ENCODE measurements at regions not wholly inside any gene's neighbourhood (a gene's known extent, or its start where the extent isn't known, plus 50 kb on each side); places are given as distances from the start of the nearest gene placed in this dataset.
"Not testable (repeated sequence)": the region's sequence is repeated elsewhere in the genome, so short reads cannot be mapped to it uniquely, and the experiment has no call there.

DNA sequence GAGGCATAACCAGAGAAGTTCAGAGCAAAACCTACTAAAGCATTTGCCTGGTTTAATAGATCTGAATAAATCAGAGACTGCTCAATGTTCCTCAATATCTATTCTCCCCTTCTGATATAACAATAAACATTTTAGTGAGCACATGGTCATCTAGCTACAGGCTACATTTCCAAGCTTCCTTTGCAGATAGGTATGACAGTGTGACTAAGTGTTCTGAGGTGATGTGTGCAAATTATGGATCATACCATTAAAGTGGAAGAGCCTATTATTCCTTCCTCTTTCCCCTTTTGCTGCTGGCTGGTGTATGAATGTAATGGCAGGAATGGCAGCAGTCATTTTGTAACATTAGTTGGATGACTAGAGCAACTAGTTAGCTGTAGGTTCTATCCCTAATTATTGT lies 285.8 kb upstream of the RASA1 start:
- no peak for DNase-seq

DNA sequence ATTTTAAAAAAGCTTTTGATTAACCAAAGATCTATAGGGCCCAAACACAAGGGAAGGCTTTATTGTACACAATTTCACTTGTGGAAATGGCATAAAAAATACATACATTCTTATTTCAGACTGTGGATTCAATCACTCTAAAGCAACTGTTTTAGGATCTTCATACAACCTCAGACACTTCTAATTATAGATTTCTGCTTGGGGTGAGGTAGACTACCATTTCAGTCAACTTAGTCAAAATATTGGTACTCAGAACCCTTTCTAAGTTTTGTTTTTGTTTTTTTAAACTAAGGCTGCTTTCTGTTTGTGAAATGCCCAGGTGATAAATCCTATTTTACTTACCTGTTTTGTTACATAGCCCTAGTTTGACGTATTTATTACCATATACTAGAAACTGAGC lies 284.5 kb upstream of the RASA1 start:
- no peak for DNase-seq

DNA sequence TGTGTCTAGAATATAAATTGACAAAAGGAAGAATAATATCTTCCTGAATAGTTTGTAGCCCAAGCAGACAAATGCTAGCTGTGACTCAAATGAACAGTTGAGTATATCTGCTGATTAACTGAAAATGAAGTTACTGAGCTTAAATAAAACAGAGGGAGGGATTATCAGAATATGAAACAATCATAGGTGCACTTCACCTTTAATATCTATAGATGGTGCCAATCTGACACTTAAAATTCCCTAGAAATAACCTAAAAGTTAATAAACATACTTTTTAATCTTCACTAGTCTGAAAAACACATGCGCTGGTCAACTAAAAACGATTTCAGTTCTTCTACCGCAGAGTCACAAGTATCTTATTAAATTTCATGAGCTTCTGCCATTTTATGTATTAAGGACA lies 280.8 kb upstream of the RASA1 start:
- no peak for DNase-seq

DNA sequence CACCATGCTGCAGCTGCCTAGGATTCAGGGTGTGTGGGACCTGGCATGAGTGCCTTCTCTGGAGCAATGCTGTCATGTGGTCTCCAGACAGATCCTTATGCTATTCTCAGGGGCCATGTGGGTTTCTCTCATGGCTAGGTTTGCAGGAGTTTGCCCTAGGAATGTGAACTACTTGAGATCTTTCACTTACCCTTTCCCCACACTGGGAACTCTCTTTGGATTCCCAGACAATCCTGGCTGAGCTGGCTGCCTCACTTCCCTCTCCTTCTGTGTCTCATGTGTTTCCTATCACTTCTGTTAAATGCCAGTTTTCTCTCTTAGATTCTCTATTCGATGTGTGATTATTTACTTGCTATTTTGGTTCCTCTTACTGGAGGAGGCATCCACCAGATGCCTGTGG lies 270.2 kb upstream of the RASA1 start:
- no peak for DNase-seq

DNA sequence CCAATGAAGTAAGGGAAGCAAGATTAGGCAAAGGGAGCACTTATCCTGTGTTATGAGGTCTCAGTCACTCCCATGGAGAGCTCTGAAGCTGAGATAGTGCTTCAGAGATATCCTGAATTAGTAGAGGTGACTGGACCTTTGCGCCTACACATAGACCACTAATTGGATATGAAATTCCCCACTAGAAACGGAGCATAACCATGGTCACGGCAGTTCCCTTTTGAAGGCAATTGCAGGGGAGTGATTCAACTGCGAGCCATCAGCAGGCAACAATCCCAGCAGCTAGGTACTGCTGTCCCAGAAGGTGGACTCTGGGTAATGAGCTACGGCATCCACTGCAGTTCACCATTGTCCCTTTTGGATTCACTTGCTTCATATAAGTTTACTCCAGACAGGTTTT lies 267.7 kb upstream of the RASA1 start:
- no peak for DNase-seq

DNA sequence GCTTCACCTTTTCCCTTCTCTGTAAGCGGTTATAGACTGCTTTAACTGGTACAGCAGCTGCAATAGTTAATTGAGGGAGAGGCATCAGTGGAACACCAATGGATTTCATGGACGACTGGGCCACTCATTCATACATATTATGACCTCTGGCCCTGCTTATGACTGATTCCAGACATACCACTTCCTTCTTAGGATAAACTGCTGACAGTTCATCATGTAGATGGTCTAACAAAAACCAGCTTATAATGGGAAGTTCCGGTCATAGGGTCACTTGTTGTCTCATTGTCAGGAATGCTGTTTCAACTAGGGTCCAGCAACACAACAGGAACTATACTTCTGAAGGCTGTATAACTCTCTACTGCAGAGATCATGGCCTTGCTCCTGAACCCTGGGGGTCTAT lies 265.2 kb upstream of the RASA1 start:
- no peak for DNase-seq

DNA sequence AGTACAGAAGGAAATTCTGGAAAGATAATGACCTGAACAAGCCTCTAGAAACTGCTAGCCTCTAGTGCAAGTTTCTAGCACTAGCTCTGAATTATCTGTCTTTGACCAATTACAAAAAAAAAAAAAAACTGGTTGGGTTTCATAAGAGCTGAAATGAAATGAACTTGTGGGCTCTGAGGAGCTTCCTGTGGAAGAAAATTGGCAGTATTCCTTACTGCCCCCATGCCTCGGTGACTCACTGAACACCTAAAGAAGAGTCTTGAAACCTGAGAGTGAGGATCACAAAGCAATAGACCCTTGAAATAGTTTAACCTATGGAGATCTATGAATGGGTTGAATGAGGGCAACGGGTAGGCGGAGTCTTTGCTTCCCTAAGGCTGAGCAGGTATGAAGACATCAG lies 263.6 kb upstream of the RASA1 start:
- no peak for DNase-seq

DNA sequence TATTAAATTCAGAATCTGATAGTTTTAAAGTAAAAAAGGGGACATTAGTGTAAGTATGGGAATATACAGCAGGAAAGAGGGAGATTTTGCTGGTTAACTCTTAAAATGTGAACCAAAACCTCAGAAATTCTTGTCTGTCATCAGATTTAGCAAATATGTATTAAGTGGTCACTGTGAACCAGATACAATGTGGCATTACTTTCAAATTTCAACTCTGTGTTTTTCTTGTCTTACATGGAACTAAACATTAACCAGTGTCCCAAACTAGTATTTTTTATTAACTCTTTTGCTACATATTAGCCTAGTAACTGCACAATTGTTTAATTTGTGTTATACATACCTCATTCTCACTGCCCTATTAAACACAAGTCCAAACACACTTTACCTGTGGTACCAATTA lies 259.9 kb upstream of the RASA1 start:
- no peak for DNase-seq

DNA sequence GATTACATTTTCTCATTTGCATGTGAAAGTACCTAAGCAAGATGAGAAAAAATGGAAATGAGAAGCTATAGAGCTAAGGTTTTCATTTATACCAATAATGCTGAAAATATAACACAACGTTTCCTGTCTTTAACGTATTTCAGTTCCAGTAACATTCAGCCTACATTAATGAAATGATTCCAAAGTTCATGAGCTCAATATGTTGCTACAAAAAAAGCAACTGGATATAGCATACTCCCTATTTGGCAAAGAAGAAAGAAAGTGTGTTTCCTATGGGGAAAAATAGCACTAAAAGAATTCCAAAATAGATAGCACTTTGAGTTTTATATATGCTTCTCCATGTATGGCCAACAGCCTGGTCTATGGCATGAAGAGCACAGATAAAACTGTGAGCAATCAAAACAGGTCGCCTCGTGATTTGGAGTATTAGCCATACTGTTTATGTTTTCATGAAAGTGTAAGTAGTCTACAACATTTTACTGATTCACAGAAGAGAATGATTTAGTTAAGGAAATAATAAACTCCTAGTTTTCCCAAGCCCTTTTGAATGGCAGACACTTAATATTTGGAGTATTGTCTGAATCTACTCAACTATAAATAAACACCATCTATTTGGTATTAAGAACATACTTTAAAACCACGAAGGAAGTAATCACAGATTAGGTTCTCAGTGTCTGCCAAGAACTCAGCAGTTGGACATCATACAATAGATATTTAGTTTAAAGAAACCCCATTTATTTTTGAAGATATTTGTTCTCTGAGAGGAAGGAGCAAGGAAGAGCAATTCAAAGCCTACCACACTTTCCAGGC lies 258.7 kb upstream of the RASA1 start:
- DNase-seq, result no peak

DNA sequence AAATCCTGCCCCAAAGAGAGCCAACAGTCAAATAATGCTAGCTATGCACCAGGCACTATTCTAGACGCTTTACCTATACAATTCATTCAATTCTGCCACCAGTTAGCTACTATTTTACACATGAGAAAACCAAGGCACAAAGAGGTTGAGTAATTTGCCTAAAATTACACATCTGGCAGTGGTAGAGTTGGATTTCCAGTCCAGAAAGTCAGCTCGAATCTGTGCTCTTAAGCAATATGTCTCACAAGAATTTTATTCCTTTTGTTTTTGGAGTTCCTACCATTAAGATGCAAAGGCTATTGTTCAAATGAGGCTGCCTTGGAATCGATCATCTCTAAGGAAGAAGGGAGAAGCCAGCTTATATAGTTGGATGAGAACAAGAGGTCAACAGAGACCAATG lies 256.9 kb upstream of the RASA1 start:
- DNase-seq, result no peak

DNA sequence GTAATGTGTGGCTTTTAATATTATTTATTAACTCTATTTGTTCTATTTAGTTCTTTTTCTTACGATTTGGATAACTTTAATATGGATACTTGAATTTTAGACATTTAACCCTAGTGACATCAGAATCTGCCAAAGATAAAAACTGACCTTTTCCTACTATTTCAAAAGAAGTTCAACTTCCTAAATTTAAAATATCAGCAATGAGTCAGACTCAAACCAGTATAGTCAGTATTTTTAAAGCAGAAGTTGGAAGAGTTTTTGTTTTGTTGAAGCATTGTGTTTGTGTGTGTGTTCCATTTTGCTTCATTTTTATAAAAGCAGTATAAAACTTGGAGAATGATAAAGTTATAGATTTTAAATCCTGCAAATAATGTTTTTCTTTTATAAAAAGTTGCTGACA lies 251.8 kb upstream of the RASA1 start:
- no peak for DNase-seq

DNA sequence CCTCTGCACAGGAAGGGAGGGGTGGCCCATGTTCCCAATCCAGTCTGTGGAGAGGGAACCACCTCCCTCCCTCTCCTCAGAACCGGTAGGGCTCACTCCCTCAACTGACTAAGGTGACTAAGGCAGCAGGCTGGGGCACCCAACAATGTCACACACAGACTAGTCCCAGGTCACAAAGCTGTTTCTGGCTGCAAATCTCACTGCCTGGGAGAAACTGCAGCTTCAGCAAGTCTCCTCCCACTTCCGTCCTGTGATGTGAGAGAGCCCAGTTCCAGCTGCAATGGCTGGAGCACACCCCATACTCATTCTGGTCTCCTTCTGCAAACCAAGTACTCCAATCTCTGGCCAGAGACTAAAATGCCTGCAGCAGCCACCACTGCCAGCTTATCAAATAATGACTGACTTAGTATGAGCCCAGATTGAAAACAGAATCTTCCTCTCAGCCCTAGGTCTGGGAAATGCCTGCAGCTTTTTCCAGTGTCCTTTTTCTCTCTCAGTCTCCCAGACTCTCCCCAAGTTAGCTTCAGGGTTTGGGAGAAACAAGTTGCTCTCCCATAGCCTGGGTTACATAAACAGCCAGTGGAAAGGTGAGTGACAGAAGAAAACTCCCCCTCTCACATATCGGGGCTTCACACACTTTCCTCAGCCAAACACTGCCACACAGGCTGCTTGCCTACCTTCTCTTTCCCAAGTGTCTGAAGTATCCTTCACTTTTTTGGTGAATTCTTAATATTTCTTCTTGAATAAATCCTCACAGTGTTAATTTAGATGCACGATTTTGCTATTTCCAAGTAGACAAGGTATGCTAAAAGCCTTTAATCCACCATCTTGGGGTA lies 247.4 kb upstream of the RASA1 start:
- DNase-seq, result peak; percentile 4

DNA sequence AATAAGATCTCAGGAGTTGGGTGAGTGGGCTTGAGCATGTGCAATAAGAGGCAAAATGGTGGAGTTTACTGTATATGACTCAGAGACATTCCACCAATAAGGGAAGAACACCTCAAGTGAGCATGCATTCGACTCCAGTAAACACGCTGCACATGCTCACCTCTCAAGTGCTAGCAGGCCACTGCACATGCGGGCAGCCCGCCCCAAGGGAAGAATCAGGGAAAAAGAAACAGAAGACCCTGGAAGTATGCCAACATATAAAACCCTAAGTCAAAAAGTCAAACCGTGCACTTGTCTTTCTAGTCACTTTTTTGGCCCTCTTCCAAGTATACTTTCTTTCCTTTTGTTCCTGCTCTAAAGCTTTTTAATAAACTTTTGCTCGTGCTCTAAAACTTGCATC lies 245.3 kb upstream of the RASA1 start:
- DNase-seq, result no peak

DNA sequence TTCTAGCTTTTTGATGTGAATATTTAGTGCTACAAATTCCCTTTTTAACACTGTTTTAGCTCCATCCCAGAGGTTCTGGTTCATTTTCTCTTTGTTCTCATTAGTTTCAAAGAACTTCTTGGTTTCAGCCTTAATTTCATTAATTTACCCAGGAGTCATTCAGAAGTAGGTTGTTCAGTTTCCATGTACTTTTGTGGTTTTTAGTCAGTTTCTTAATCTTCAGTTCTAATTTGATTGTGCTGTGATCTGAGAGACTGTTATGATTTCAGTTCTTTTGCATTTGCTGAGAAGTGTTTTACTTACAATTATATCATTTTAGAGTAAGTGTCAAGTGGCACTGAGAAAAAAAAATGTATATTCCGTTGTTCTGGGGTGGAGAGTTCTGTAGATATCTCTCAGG lies 240.1 kb upstream of the RASA1 start:
- no peak for DNase-seq

DNA sequence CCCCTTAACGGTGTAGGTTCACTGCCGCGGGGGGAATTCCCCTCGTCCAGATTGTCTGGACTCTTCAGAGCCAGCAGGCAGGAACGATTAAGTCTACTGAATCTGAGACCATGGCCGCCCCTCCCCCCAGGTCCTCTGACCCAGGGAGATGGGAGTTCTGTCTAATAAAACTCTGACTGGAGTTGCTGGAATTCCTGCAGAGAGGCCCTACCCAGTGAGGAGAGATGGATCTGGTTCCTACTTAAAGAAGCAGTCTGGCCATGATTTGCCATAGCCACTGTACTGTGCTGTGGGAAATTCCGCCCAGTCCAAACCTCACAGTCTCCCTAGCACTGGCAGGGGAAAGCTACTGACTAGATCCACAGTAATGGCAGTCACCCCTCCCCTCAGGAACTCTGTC lies 237.7 kb upstream of the RASA1 start:
- DNase-seq, result no peak

DNA sequence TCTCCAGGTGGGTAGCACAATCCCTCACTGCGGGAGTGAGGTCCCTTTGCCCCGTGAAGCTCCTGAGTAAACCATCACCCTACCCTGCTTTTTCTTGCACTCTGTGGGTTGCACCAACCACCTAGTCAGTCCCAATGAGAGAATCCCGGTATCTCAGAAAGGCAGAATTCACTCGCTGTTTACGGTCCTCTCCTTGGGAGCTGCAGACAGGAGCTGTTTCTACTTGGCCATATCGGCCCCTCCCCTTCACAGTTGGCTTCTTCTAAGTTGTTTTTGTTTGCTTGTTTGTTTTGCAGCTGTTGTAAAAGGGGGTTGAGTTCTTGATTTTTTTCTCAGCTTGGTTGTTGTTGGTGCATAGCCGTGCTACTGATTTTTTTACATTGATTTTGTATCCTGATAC lies 237.0 kb upstream of the RASA1 start:
- no peak for DNase-seq

DNA sequence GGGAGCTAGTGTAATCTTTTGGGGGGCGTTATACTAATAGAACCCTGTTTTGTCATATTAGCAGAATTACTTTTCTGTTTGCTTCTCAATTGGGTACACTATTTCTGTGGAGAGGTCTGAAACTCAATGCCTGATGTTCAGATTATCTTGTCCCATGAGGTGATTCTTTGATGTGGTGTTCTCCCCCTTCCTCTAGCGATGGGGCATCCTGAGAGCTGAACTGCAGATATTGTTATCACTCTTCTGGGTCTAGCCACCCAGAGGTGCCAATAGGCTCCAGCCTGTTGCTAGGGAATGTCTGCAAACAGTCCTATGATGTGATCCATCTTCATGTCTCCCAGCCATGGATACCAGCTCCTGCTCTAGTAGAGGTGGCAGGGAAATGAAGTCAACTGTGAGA lies 233.1 kb upstream of the RASA1 start:
- no peak for DNase-seq

DNA sequence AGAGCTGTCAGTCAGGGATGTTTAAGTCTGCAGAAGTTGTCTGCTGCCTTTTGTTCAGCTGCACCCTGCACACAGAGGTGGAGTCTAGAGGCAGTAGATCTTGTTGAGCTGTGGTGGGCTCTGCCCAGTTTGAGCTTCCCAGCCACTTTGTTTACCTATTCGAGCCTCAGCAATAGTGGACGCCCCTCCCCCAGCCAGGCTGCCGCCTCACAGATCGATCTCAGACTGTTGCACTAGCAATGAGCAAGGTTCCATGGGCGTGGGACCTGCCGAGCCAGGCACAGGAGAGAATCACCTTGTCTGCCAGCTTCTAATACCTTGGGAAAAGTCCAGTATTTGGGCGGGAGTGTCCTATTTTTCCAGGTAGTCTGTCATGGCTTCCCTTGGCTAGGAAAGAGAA lies 225.1 kb upstream of the RASA1 start:
- DNase-seq, result no peak

DNA sequence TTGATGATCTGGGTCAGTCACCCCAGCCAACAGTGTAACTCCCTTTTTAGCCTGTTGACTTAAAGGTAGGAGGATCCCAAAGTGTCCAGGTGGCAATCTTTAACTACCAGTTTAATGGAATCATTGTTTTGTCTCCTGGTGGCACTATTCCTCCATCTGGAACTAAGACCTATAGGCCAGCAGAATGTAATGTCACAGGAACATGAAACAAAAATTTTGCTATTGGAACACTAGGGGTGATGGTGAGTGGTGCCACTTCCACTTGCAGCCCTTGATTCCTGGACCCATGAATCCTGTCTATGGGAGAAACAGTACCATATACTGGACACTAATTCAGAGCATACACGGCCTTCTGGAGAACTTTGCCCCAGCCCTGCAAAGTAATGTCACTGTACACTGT lies 219.5 kb upstream of the RASA1 start:
- DNase-seq, result peak; percentile 15

DNA sequence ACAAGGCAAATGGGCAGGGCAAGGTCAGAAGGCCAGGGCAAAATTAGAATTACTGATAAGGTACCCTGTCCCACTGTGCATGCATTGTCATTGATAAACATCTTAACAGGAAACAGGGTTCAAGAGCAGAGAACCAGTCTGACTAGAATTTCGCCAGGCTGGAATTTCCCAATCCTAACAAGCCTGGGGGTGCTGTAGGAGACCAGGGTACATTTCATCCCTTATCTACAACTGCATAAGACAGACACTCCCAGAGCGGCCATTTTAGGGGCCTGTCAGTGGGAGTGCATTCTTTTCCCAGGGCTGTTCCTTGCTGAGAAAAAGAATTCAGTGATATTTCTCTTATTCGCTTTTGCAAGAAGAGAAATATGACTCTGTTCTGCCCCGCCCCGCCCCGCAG lies 218.7 kb upstream of the RASA1 start:
- DNase-seq, result not testable (repeated sequence)

DNA sequence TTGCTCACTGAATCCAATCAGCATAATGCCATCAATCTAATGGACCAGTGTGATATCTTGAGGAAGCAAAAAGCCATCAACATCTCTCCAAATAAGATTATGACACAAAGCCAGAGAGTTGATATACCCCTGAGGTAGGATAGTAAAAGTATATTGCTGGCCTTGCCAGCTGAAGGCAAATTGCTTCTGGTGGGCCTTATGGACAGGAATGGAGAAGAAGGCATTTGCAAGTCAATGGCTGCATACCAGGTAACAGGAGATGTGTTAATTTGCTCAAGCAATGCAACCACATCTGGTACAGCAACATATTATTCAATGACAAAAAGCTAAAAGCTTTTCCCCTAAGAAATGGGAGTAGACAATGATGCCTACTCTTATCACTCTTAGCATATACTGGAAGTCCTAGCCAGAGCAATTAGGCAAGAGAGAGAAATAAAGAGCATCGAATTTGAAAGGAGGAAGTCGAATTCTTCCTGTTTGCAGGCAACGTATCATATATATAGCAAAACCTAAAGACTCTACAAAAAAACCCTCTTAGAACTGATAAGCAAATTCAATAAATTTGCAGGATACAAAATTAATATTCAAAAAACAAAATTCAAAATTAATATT lies 216.1 kb upstream of the RASA1 start:
- no peak for DNase-seq

DNA sequence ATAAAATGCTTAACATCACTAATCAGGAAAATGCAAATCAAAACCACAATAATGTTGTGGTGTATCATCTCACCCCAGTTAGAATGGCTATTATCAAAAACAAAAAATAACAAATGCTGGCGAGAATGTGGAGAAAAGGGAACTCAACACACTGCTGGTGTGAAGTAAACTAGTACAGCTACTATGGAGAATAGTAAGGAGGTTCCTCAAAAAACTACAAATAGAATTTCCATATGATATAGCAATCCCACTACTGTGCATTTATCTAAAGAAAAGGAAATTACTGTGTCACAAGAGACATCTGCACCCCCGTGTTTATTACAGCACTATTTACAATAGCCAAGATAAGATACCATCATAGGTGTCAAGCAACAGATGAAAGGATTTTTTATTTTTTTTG lies 214.5 kb upstream of the RASA1 start:
- no peak for DNase-seq

DNA sequence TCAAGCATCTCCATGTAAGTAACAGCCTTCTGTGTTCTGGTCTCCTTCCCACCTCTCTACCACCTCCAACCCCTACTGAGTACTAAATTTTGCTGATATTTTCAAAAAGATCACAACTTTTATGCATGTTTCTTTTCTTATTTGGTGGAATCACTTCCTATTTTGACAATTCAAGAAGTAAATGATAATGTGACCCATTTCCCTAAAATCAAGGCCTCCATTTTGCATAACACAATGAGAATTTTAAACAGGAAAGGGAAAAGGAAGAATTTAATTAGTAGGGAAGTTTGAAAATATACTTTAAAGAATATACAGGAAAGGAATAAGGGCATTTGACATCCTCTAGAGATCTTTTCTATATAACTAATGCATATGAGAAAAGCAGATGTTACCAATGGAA lies 212.9 kb upstream of the RASA1 start:
- no peak for DNase-seq

DNA sequence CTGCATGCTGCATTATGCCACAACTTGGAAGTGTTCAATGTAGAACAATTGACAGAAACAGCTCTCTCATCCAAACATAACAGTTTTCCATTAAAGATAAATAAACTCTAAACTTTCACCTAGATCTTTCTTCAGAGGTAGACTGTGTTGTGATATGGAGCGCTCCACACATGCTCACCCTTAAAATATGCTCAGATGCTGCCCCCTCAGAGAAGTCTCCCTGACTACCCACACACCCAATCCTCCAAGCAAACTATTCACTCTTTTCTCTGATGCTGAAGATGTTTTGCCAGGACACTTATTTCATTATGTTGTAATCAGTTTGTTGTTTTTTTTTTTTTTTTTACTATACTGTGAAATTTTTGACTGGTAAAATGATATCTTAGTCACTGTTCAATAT lies 206.6 kb upstream of the RASA1 start:
- no peak for DNase-seq

All from dermis blood vessel endothelial cell (primary cell).